ENCODE measurements at regions not wholly inside any gene's neighbourhood (a gene's known extent, or its start where the extent isn't known, plus 50 kb on each side); places are given as distances from the start of the nearest gene placed in this dataset.

DNA sequence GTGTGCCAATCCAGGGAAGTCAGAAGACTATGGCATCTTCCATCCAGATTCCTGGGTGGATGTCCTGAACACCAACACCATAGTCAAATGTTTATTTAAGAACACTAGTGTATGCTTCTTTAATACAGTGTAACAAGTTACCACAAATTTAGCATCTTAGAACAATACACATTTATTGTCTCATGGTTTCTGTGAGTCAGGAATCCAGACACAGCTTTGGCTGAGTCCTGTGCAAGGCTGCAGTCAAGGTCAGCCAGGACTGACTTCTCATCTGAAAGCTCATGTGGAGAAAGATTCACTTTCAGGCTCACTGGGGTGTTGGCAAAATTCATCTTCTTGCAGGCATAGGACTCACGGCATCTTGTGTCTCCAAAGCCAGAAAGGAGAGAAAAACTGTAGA lies 143.4 kb downstream of the ANXA2 start:
- TF ChIP-seq, protein P1, sequence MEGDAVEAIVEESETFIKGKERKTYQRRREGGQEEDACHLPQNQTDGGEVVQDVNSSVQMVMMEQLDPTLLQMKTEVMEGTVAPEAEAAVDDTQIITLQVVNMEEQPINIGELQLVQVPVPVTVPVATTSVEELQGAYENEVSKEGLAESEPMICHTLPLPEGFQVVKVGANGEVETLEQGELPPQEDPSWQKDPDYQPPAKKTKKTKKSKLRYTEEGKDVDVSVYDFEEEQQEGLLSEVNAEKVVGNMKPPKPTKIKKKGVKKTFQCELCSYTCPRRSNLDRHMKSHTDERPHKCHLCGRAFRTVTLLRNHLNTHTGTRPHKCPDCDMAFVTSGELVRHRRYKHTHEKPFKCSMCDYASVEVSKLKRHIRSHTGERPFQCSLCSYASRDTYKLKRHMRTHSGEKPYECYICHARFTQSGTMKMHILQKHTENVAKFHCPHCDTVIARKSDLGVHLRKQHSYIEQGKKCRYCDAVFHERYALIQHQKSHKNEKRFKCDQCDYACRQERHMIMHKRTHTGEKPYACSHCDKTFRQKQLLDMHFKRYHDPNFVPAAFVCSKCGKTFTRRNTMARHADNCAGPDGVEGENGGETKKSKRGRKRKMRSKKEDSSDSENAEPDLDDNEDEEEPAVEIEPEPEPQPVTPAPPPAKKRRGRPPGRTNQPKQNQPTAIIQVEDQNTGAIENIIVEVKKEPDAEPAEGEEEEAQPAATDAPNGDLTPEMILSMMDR (IDR thresholded peaks at IDR 0.05 in 4 of 5, conservative IDR thresholded peaks at IDR 0.05 in 1 of 5), result no peak
- no peak for TF ChIP-seq POLR2A (IDR thresholded peaks at IDR 0.05)
